Posterior cingulate gyrus (tissue), 11 donors: ENCODE measurements at regions not wholly inside any gene's neighbourhood (a gene's known extent, or its start where the extent isn't known, plus 50 kb on each side); places are given as distances from the start of the nearest gene placed in this dataset.
"Not testable (repeated sequence)": the region's sequence is repeated elsewhere in the genome, so short reads cannot be mapped to it uniquely, and the experiment has no call there.

Experiments used
- DNase-seq, 10 donors: peaks; one replicate each; pipeline versions ENCODE4 v3.0.0 to v3.0.0-alpha.2; 2020 to 2021; ENCODE audit warnings: mixed read lengths in 3 of 10
- intact Hi-C: fragments of 100-400 bp; cut with DNase I; formaldehyde crosslinking; loops from one replicate; pipeline ENCODE4 v1.15.1; 2023

GRCh38 chr18:52090005-52090404 lies 250.0 kb upstream of the DCC start:
- intact Hi-C loops: no loop called here
- no peak for DNase-seq

- DNase-seq: no peak
- intact Hi-C loops: no loop called here
These were observed 246.8 kb upstream of the DCC start for GRCh38 chr18:52093171-52093570.

GRCh38 chr18:52118684-52119083 lies 221.3 kb upstream of the DCC start:
- intact Hi-C loops: no loop called here
- no peak for DNase-seq

DNA sequence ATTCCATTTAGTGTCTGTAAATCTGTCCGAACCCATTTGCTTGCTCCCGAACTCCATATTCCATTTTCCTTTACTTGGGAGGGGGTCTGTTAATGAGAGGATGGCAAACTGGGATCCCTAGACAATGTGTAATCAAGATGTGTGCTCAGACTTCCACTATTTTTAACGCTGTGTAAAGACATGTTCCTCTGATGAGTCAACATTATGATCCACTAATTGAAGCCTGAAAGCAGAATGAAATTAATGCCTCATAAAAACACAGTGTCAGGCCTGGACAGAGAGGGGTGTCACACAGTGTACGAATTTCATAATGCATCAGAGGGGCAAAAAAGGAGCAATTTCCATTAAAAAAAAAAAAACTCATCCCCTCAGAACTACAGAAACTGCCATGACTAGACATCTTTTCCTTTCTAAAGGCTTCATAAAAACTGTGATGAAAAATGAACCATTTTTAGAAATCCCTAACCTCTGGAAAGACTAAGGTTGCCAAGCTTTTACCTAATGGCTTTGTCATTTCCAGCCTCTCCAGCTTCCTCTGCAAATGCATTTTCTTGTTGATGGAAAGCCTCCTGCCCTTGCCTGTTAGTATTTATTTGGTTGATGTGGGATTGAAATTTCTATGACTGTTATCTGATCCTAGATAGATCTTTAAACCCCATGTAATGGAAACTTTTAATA lies 209.2 kb upstream of the DCC start:
- intact Hi-C loops: no loop called here
- no peak for DNase-seq

- intact Hi-C loops: no loop called here
These were observed 208.2 kb upstream of the DCC start for GRCh38 chr18:52131845-52132244.

DNA sequence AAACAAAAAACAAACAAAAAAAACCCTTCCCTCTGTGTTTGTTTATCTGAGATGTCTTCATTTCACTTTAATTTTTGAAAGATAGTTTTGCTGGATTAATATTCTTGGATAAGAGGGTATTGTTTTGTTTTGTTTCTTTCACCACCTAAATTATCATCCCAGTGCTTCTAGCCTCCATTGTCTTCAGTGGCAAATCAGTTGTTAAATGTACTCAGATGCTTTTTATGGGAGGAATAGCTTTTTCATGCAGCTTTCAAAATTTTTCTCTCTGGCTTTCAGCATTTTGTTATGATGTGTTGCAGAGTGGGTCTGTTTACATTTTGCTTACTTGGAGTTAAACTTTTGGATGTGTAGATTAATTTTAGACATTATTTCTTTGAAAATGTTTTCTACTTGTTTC lies 203.5 kb upstream of the DCC start:
- intact Hi-C loops: no loop called here
- DNase-seq: no peak

More at GRCh38 chr18:52131845-52132244, 208.2 kb upstream of the DCC start:
- no peak for DNase-seq

GRCh38 chr18:52140986-52141385 lies 199.0 kb upstream of the DCC start:
- DNase-seq: no peak
- intact Hi-C loops: no loop called here

DNA sequence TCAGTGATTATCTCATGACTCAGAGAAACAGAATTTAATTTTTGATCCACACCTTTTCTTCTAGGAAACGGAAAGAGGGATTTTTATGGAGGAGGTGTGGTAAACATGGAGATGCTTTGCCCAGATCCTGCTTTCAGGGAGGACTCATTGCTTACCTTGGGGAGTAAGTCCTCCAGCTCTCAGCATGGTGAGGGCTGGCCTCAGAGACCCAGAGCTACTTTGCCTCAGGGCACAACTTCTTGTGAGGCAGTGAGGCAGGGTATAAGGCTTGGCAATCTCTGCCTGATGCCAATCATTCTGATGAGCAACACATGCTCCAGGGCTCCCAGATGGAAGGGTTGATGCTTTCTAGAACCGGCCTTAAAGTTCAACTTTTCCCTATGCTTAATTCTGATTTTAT lies 189.9 kb upstream of the DCC start:
- no peak for DNase-seq
- intact Hi-C loops: no loop called here

DNA sequence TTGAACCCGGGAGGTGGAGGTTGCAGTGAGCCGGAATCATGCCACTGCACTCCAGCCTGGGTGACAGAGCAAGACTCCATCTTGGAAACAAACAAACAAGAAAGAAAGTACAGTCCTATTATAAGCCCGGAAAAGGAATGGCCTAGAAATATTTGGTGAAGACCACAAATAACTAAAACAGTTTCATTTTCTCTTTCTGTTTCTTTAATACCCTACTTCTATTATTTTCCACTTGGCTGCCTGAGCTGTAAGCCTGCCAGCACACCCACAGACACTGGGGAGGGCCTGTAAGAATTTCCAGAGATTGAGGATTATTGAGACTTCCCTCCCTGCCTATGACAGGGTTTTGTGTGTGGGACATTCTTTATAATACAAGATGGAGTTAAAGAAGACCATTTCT lies 188.0 kb upstream of the DCC start:
- no peak for DNase-seq
- intact Hi-C loops: no loop called here

DNA sequence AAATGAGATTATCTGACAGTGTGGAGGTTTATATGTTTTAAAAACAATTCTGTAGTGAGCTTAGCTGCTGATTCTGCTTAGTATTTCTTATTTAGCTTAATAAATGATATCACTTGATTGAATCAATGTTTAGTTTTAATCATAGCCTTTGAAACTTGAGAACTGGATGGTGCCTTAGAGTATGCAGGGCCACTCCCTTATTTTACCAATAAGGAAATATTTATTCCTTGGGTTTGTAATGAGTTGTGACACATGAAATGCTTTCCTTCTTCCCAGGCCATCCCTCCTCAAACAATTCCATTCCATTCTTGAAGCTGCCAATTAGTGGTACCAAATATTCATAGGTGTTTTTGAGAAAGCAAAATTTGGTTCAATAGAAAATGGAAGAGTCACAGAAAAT lies 183.8 kb upstream of the DCC start:
- intact Hi-C loops: no loop called here
- no peak for DNase-seq

- no peak for DNase-seq
- intact Hi-C loops: no loop called here
These were observed 179.4 kb upstream of the DCC start for GRCh38 chr18:52160636-52161035.

GRCh38 chr18:52163478-52163877 lies 176.5 kb upstream of the DCC start:
- intact Hi-C loops: no loop called here
- no peak for DNase-seq

GRCh38 chr18:52168131-52168530 lies 171.9 kb upstream of the DCC start:
- intact Hi-C loops, DNase-seq: not testable (repeated sequence)

DNA sequence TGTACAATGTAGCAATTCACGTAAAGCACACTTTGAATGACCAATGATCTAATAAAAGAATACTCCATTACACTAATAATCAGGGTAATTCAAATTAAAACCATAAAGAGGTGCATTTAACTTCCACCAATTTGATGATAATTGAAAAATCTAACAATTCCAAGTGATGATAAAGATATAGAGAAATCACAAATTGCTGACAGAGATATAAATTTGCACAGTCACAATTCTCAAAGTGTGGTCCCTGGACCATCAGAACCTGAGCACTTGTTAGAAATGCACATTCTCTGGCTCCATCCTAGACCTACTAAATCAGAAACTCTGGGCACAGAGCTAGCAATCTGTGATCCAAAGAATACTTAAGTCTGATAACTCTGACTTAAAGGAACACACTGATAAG lies 165.8 kb upstream of the DCC start:
- DNase-seq: no peak
- intact Hi-C loops: no loop called here

GRCh38 chr18:52175406-52175805 lies 164.6 kb upstream of the DCC start:
- no peak for DNase-seq
- intact Hi-C loops: no loop called here

DNA sequence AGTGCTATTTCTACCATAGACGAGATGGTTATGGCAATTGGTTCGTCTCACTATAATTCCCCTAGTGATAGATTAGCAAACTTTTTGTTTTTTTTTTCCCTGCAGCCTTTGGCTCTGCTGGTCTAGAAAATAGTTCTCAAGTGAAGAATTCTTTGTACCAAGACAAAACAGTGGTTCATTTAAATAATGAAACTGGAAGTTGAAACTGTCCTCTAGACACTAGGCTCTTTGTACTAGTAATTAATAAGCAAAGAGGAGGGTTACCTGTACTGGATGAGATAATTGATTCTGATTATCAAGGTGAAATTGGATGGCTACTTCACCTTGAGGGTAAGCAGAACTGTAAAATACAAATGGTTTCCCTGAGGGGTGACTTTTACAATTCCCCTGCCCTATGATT lies 156.9 kb upstream of the DCC start:
- intact Hi-C loops: no loop called here
- no peak for DNase-seq

DNA sequence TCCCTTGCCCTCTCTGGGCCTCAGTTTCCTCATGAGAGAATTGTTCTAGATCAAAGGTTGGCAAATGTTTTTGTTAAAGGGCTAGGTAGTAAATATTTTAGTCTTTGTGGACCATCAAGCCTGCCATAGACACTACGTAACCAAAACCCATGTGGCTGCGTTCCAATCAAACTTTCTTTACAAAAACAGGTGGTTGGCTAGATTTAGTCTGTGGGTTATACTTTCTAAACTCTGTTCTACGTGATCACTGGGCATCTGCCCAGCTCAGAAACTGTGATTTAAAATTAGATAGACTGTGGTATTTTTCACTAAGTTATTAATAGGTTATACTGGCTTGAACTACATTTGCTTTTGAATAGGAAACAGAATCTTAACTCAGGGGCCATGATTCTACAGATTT lies 149.8 kb upstream of the DCC start:
- no peak for DNase-seq

DNA sequence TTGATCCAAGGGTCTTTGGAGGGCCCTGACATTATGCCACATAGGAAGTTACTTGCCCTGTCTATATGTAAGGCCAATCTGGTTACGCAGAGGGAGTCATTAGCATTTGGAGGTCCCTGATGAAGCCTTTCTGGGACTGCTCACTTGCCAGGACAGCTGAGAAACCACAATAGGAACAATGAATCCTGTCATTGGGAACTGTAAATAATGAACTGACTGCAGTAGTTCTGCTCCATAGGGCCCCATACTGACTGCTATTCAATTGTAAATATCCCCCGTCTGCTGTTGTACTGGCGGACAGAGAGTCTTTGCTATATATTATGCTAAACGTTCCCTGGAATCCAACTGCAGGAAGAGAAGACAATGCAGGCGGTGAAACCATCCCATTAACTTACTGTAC lies 149.4 kb upstream of the DCC start:
- no peak for DNase-seq
- intact Hi-C loops: no loop called here

More for the DNA sequence above, 149.8 kb upstream of the DCC start:
- intact Hi-C loops: no loop called here

GRCh38 chr18:52200406-52200805 lies 139.6 kb upstream of the DCC start:
- intact Hi-C loops: no loop called here
- no peak for DNase-seq

- intact Hi-C loops: no loop called here
- DNase-seq: no peak
These were observed 138.9 kb upstream of the DCC start for GRCh38 chr18:52200921-52201663.

GRCh38 chr18:52208646-52209045 lies 131.4 kb upstream of the DCC start:
- DNase-seq: no peak
- intact Hi-C loops: no loop called here

DNA sequence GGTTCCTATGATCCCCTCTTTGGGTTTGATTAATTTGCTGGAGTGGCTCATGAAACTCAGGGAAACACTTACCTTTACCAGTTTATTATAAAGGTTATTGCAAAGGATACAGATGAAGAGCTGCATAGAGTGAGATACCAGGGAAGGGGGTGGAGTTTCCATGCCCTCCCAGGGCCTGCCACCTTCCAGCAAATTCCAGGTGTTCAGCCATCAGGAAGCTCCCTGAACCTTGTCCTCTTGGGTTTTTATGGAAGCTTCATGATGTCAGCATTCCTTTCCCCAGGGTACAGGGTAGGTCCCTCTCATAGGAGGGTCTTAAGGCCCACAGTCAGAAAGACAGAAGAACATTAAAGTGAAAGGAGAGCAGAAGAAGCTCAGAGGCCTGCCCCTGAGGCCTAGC lies 123.9 kb upstream of the DCC start:
- no peak for DNase-seq
- intact Hi-C loops: no loop called here
